ENCODE measurements at regions not wholly inside any gene's neighbourhood (a gene's known extent, or its start where the extent isn't known, plus 50 kb on each side); places are given as distances from the start of the nearest gene placed in this dataset.

GRCh38 chr3:44132061-44132460 is 109.6 kb upstream of the TOPAZ1 start:
- H3K36me3 Mint-ChIP-seq (ENCODE audit: low read depth) = no peaks in the 10 kb centered on the region

DNA sequence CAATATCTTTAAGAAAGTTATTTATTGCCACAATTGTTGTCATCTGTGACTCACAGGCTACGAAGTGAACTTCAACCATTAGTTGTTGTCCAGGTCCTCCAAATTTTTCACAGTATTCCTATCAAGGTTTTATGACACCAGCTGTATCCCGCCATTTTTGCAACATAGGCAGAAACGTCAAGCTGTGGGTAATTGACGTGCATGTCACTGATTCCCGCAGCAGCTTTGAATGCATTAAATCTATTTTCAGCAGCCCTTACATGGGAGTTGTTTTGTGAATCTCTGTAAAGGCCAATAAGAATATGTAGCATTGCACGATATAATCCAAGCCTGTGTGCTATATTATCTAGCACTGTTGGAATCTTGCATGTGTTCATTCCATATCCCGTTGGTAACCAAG is 109.1 kb upstream of the TOPAZ1 start:
- Mint-ChIP-seq H3K4me1 (peaks cover 4% of the 10 kb centered on the region), H3K4me3 (no peak overlapping the region), H3K36me3 (ENCODE audit: low read depth) (no peaks in the 10 kb centered on the region), H3K9me3 (no peaks in the 10 kb centered on the region), H3K27me3 (ENCODE audit: low read depth) (peaks cover 41% of the 10 kb centered on the region), H3K27ac (no peak overlapping the region)
- no peak for TF ChIP-seq CTCF (IDR thresholded peaks at IDR 0.05; ENCODE audit: unreplicated experiment in 3 of 3)

More at GRCh38 chr3:44132061-44132460, 109.6 kb upstream of the TOPAZ1 start:
- Mint-ChIP-seq H3K4me3 (no peak overlapping the region), H3K27ac (no peak overlapping the region), H3K27me3 (ENCODE audit: low read depth) (peaks cover 41% of the 10 kb centered on the region), H3K9me3 (no peaks in the 10 kb centered on the region), H3K4me1 (peaks cover 5% of the 10 kb centered on the region)
- TF ChIP-seq CTCF (IDR thresholded peaks at IDR 0.05; ENCODE audit: unreplicated experiment in 3 of 3) = no peak

GRCh38 chr3:44136421-44136820 is 105.3 kb upstream of the TOPAZ1 start:
- Mint-ChIP-seq H3K36me3 (ENCODE audit: low read depth) (no peaks in the 10 kb centered on the region), H3K4me1 (no peaks in the 10 kb centered on the region), H3K27me3 (ENCODE audit: low read depth) (peaks cover 32% of the 10 kb centered on the region), H3K9me3 (no peaks in the 10 kb centered on the region), H3K27ac (no peak overlapping the region), H3K4me3 (no peak overlapping the region)
- TF ChIP-seq CTCF (IDR thresholded peaks at IDR 0.05; ENCODE audit: unreplicated experiment in 3 of 3) = no peak

- H3K4me1 Mint-ChIP-seq = no peaks in the 10 kb centered on the region
- no peak for TF ChIP-seq CTCF (IDR thresholded peaks at IDR 0.05; ENCODE audit: unreplicated experiment in 3 of 3)
- no peak overlapping the region for H3K27ac Mint-ChIP-seq
- peaks cover 5% of the 10 kb centered on the region for H3K9me3 Mint-ChIP-seq
- no peaks in the 10 kb centered on the region for H3K36me3 Mint-ChIP-seq (ENCODE audit: low read depth)
- peaks cover 37% of the 10 kb centered on the region for H3K27me3 Mint-ChIP-seq (ENCODE audit: low read depth)
- H3K4me3 Mint-ChIP-seq = no peak overlapping the region
Observed at GRCh38 chr3:44146073-44146472, 95.6 kb upstream of the TOPAZ1 start.

- H3K4me1 Mint-ChIP-seq = no peaks in the 10 kb centered on the region
- H3K36me3 Mint-ChIP-seq (ENCODE audit: low read depth) = no peaks in the 10 kb centered on the region
- no peak overlapping the region for H3K27ac Mint-ChIP-seq
- TF ChIP-seq CTCF (IDR thresholded peaks at IDR 0.05; ENCODE audit: unreplicated experiment in 3 of 3) = no peak
- H3K9me3 Mint-ChIP-seq = no peaks in the 10 kb centered on the region
- peaks cover 13% of the 10 kb centered on the region for H3K27me3 Mint-ChIP-seq (ENCODE audit: low read depth)
- H3K4me3 Mint-ChIP-seq = no peak overlapping the region
Observed at GRCh38 chr3:44159696-44160300, 81.9 kb upstream of the TOPAZ1 start.

- Mint-ChIP-seq H3K36me3 (ENCODE audit: low read depth) (no peaks in the 10 kb centered on the region), H3K4me1 (peaks cover 6% of the 10 kb centered on the region), H3K27me3 (ENCODE audit: low read depth) (peaks cover 13% of the 10 kb centered on the region), H3K27ac (no peak overlapping the region), H3K4me3 (no peak overlapping the region), H3K9me3 (no peaks in the 10 kb centered on the region)
- no peak for TF ChIP-seq CTCF (IDR thresholded peaks at IDR 0.05; ENCODE audit: unreplicated experiment in 3 of 3)
Observed at GRCh38 chr3:44160818-44161217, 80.9 kb upstream of the TOPAZ1 start.
